GM19468 (cell line): ENCODE measurements at regions not wholly inside any gene's neighbourhood (a gene's known extent, or its start where the extent isn't known, plus 50 kb on each side); places are given as distances from the start of the nearest gene placed in this dataset.

Experiments
- ATAC-seq: cut with Tn5 transposase; IDR thresholded peaks from one replicate; pipeline ENCODE4 v1.9.1; 2021; ENCODE audit warnings: mild to moderate bottlenecking, moderate library complexity, moderate number of reproducible peaks; ENCODE audit not compliant: unreplicated experiment; ENCODE audit errors: extremely low read depth

- no peak for ATAC-seq
These were observed 235.6 kb downstream of the ICOS start for GRCh38 chr2:204172145-204172600.

GRCh38 chr2:204174034-204174433, 237.5 kb downstream of the ICOS start:
- ATAC-seq, result no peak

GRCh38 chr2:204175552-204176271, 239.1 kb downstream of the ICOS start:
- ATAC-seq, result no peak

- ATAC-seq, result no peak
These were observed 239.7 kb downstream of the ICOS start for GRCh38 chr2:204176306-204176705.

- no peak for ATAC-seq
These were observed 240.9 kb downstream of the ICOS start for GRCh38 chr2:204177251-204177976.

- ATAC-seq, result peak; percentile 83
These were observed 241.5 kb downstream of the ICOS start for GRCh38 chr2:204177977-204178522.

- ATAC-seq, result no peak
These were observed 244.1 kb downstream of the ICOS start for GRCh38 chr2:204180649-204181048.

- ATAC-seq, result no peak
These were observed 247.0 kb downstream of the ICOS start for GRCh38 chr2:204183608-204184007.

- ATAC-seq, result no peak
These were observed 247.7 kb downstream of the ICOS start for GRCh38 chr2:204184226-204184625.

- no peak for ATAC-seq
These were observed 250.9 kb downstream of the ICOS start for GRCh38 chr2:204187229-204188083.

GRCh38 chr2:204191574-204191973, 255.0 kb downstream of the ICOS start:
- no peak for ATAC-seq

- no peak for ATAC-seq
These were observed 258.9 kb downstream of the ICOS start for GRCh38 chr2:204195498-204195897.

- no peak for ATAC-seq
These were observed 260.9 kb downstream of the ICOS start for GRCh38 chr2:204197336-204198005.

- no peak for ATAC-seq
These were observed 262.8 kb downstream of the ICOS start for GRCh38 chr2:204199357-204199756.

GRCh38 chr2:204201507-204201906, 264.9 kb downstream of the ICOS start:
- ATAC-seq, result no peak

GRCh38 chr2:204202253-204202652, 265.7 kb downstream of the ICOS start:
- no peak for ATAC-seq

- ATAC-seq, result no peak
These were observed 267.1 kb downstream of the ICOS start for GRCh38 chr2:204203704-204204103.

- ATAC-seq, result no peak
These were observed 268.5 kb downstream of the ICOS start for GRCh38 chr2:204205082-204205481.

GRCh38 chr2:204205538-204205937, 269.0 kb downstream of the ICOS start:
- ATAC-seq, result no peak

- ATAC-seq, result no peak
These were observed 271.3 kb downstream of the ICOS start for GRCh38 chr2:204207866-204208265.
